SK-N-SH (cell line): ENCODE measurements at regions not wholly inside any gene's neighbourhood (a gene's known extent, or its start where the extent isn't known, plus 50 kb on each side); places are given as distances from the start of the nearest gene placed in this dataset.

Experiments
- GATA2 ChIP-seq: sonication (generic); formaldehyde crosslinking; IDR thresholded peaks from 2 replicates; pipeline ENCODE4 v1.5.0; 2020; ENCODE audit warnings: mild to moderate bottlenecking, missing genetic modification reagents
- MEF2A ChIP-seq: IDR thresholded peaks from 2 replicates; pipeline ENCODE4 v1.4.0; 2012; ENCODE audit warnings: low read depth, borderline replicate concordance
- POLR2AphosphoS5 ChIP-seq: IDR thresholded peaks from 2 replicates; pipeline ENCODE4 v1.6.1; 2012; ENCODE audit warnings: low read depth, low read length
- RAD21 ChIP-seq: IDR thresholded peaks from 2 replicates; pipeline ENCODE4 v1.6.1; 2012; ENCODE audit warnings: mild to moderate bottlenecking, low read length
- RFX5 ChIP-seq: IDR thresholded peaks from 2 replicates; pipeline ENCODE4 v1.6.1; 2012; ENCODE audit warnings: mild to moderate bottlenecking, improper control_type of control experiment, low read length
- YY1 ChIP-seq: IDR thresholded peaks from 2 replicates; pipeline ENCODE4 v1.4.0; 2012; ENCODE audit warnings: low read depth, mild to moderate bottlenecking
- TF ChIP-seq, protein P1 (sequence below): fragments of 200-600 bp; sonication (generic); IDR thresholded peaks from 2 replicates; pipeline ENCODE4 v1.6.1; 2017; ENCODE audit warnings: antibody characterized with exemption, mild to moderate bottlenecking, moderate library complexity
- TF ChIP-seq, protein P2 (sequence below): IDR thresholded peaks from 2 replicates; pipeline ENCODE4 v1.4.0; 2012; ENCODE audit warnings: low read depth

DNA sequence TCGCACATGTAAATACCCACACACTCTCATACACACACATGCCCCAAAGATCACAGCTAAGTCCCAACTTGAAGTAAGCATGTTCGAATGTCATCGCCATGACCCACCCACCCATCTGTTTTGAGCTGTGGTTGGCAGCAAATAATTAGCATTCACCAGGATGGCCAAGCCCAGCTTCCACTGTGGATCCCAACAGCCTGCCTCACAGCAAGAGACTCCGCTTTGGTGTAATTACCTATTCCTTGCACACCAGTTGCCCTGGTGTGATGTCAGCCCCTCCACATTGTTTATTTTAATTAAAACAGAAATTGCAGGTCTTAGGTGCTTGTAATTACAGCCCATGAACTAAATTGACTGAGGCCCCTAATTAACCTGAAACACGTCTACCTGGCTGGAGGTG, 81.1 kb downstream of the MAFB start:
- no peak for TF ChIP-seq RFX5
- TF ChIP-seq, protein P1, sequence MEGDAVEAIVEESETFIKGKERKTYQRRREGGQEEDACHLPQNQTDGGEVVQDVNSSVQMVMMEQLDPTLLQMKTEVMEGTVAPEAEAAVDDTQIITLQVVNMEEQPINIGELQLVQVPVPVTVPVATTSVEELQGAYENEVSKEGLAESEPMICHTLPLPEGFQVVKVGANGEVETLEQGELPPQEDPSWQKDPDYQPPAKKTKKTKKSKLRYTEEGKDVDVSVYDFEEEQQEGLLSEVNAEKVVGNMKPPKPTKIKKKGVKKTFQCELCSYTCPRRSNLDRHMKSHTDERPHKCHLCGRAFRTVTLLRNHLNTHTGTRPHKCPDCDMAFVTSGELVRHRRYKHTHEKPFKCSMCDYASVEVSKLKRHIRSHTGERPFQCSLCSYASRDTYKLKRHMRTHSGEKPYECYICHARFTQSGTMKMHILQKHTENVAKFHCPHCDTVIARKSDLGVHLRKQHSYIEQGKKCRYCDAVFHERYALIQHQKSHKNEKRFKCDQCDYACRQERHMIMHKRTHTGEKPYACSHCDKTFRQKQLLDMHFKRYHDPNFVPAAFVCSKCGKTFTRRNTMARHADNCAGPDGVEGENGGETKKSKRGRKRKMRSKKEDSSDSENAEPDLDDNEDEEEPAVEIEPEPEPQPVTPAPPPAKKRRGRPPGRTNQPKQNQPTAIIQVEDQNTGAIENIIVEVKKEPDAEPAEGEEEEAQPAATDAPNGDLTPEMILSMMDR: no peak
- no peak for TF ChIP-seq RAD21
- TF ChIP-seq YY1: no peak
- TF ChIP-seq POLR2AphosphoS5: no peak
- no peak for TF ChIP-seq GATA2 (CRISPR knock-in tag)
- TF ChIP-seq, protein P2, sequence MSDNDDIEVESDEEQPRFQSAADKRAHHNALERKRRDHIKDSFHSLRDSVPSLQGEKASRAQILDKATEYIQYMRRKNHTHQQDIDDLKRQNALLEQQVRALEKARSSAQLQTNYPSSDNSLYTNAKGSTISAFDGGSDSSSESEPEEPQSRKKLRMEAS: no peak
- no peak for TF ChIP-seq MEF2A
